GM19372 (cell line): ENCODE measurements at regions not wholly inside any gene's neighbourhood (a gene's known extent, or its start where the extent isn't known, plus 50 kb on each side); places are given as distances from the start of the nearest gene placed in this dataset.
A peak's percentile ranks its signal among the peaks of the same experiment; 100 is the strongest.
"Not testable (repeated sequence)": the region's sequence is repeated elsewhere in the genome, so short reads cannot be mapped to it uniquely, and the experiment has no call there.

ENCODE experiments used
- ATAC-seq: cut with Tn5 transposase; IDR thresholded peaks from one replicate; pipeline ENCODE4 v1.9.1; 2021; ENCODE audit warnings: mild to moderate bottlenecking, low read depth, moderate library complexity; ENCODE audit not compliant: unreplicated experiment

- ATAC-seq, result no peak
Measured at GRCh38 chr1:148362626-148363438, 120.3 kb downstream of the PPIAL4G start.

GRCh38 chr1:148362216-148362611 is 120.9 kb downstream of the PPIAL4G start:
- ATAC-seq, result no peak

DNA sequence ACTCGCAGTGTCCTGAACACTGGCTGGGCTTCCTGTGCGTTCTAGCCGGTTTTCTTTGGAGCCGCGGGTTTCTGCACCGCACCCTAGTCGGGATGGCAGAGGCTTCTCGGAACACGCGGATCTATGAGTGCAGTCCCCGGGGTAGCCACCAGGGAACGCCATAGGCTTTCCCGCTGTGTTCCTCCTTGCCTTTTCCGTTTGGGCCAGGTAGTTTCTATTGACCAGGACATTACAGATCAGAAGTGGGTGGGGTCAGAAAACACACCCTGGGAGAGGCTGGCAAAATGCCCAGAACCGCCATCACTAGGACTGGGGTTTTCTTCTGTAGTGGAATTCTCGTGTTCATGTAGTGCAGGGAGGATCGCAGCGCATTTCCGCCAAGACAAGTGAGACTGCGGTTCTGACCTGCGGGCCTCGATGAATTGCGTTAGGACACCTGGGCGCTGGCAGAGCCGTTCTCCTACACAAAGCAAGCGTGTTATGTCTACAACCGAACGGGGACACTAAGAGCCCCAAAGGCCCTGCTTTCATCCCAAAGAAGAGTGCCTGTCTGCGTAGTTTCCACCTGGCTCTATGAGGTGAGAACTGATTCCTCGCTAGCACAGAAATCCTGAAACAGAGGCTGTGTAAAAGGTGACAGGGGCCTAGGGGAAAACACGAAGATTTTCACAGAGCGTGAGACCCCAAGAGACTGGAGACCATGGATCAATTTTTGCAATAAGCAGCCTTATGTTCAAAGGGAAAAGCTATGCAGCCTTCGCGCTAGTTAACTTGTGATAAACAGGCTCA is 121.5 kb downstream of the PPIAL4G start:
- ATAC-seq, result not testable (repeated sequence)

DNA sequence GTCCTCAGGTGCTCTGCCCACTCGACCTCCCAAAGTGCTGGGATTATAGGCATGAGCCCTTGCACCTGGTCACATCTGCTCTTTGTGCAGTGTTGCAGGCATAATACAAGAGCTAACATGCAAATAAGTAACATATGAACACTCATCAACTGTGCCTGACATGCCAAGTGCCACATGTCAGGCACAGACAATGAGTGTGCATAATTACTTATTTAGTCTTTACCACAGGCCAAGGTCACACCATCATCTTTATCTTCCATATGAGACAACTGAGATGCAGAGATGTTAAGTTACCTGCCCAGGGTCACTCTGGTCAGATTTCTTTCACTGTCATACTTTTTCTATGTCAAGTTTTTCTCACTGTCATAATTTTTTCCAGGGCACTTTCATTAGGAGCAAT is 126.1 kb downstream of the PPIAL4G start:
- no peak for ATAC-seq

GRCh38 chr1:148355976-148356375 is 127.1 kb downstream of the PPIAL4G start:
- no peak for ATAC-seq

DNA sequence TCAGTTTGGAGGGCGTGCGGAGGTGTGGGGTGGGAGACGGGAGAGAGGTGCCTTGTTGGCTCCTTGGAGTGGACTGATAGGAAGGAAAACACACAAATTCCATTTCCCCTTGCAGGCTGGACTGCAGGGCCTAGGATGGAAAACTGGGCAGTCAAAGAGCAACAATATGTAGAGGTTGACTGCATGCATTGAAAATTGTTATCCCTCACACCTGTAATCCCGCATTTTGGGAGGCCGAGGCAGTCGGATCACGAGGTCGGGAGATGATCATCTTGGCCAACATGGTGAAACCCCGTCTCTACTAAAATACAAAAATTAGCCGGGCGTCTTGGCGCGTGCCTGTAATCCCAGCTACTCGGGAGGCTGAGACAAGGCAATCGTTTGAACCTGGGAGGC is 128.2 kb downstream of the PPIAL4G start:
- no peak for ATAC-seq

DNA sequence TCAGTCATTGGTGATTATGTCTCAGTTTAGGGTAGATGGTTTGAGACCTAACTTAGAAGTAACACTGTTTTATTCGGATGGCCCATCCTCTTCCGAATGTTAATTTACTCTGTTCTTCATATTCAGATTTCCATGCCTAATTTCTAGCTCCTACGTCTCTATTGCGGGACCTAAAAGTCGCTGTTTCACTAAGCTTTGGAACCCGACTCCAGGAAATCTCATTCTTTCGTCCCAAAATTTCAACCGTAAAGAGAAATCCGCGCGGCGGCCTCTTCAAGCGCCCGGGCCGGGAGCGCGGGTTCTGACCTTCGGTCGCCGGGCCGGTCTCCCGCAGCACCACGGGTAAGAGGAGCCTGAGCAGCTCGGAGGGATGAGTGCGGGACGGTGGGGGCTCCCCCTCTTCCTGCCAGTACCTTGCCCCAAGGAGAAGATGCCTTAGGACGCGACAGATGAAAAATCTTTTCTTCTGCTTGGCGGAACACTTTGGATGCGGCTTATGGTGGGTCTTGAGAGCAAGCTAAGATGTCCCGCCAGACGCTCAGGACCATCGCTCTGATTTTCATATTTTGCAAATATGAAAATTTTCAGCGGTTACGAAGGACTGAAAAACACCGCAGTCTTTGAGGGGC is 128.7 kb downstream of the PPIAL4G start:
- ATAC-seq, result no peak

- no peak for ATAC-seq
Measured at GRCh38 chr1:148353461-148354283, 129.4 kb downstream of the PPIAL4G start.

DNA sequence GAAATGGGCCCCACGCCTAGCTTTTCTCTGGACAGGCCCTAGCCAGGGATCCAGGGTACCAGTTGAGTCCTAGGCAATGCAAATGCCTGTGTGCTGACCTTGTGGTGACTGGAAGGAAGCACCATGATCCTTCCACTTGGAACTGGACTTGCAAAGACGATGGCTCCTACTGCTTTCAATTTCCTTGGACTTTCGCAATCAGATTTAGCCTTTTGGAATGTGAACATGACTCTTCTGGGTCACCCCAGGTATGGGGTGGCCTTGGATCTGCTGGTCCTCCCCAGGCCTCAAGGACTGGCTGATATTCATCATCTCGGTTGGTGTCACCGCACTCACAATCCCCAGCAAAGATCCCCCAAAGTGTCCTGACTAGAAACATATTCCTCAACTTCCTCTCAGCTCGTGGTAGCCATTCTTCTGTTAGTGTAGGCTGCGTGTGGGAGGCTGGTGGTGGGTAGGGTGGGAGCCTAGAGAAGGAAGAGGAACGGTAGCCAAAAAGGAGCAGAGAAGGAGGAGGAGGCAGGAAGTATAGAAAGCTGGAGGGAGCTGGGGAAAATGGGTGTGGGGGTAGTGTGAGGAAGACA is 130.5 kb downstream of the PPIAL4G start:
- ATAC-seq, result no peak

GRCh38 chr1:148347781-148348180 is 135.3 kb downstream of the PPIAL4G start:
- no peak for ATAC-seq

- not testable (repeated sequence) for ATAC-seq
Measured at GRCh38 chr1:148345659-148346151, 137.4 kb downstream of the PPIAL4G start.

- ATAC-seq, result not testable (repeated sequence)
Measured at GRCh38 chr1:148344651-148345050, 138.5 kb downstream of the PPIAL4G start.

- ATAC-seq, result not testable (repeated sequence)
Measured at GRCh38 chr1:148341729-148342128, 141.4 kb downstream of the PPIAL4G start.

DNA sequence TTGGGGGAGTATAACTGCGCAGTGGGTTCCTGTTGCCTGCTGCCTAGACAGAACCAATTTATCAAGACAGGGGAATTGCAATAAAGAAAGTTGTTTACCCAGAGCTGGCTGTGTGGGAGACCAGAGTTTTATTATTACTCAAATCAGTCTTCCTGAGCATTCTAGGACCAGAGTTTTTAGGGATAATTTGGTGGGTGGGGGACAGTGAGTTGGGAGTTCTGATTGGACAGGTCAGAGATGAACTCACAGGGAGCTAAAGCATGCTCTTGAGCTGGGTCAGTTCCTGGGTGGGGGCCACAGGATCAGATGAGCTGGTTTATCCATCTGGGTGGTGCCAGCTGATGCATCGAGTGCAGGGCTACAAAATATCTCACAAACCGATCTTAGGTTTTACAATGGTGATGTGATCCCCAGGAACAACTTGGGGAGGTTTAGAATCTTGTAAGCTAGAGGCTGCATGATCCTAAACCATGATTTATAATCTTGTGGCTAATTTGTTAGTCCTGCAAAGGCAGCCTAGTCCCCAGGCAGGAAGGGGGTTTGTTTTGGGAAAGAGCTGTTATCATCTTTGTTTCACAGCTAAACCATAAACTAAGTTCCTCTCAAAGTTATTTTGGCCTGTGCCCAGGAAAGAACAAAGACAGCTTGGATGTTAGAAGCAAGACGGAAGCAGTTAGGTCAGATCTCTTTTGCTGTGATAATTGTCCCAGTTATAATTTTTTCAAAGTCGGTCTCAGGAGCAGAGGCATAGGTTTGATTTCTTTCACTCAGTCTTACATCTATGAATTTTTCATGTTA is 146.8 kb downstream of the PPIAL4G start:
- not testable (repeated sequence) for ATAC-seq

DNA sequence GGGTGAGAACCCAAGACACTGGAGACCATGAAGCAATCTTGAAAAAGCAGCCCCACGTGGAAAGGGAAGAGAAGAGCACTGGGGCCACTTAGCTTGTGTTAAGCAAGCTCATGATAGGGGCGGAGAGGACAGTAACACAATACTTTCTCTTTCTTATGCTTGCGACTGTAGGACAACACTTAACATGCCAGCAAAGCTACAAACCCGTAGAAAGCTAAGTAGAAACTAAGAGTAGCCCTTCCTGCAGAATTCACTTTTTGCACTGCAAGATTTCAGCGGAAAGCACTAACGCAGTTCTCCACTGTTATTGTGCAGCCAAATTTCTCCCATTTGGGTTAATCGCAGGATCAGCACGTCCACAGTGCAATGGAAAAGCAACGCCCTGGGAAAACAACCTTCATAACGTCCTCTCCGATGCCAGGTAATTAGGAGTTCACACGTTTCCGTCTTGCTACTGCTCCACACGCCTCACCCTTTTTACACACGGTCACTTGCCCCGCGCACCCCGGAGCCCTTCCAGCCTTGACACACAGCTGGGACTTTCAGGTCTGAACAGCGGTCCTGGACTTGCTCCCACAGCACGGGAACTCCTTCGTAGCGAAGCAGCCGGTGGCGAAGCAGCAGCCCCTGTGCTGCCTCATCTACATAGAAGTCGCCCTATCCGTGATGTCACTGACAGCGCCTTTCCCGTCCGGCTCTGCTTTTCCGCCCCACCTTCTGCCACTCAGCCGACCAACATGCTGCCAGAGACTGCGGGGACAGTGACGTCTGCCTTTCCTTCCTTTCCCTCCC is 148.6 kb downstream of the PPIAL4G start:
- ATAC-seq, result peak; percentile 76

- no peak for ATAC-seq
Measured at GRCh38 chr1:148333875-148334338, 149.2 kb downstream of the PPIAL4G start.

- ATAC-seq, result no peak
Measured at GRCh38 chr1:148328884-148329283, 154.2 kb downstream of the PPIAL4G start.

GRCh38 chr1:148325031-148325430 is 158.1 kb downstream of the PPIAL4G start:
- not testable (repeated sequence) for ATAC-seq
